HG02678 (cell line): ENCODE measurements at regions not wholly inside any gene's neighbourhood (a gene's known extent, or its start where the extent isn't known, plus 50 kb on each side); places are given as distances from the start of the nearest gene placed in this dataset.

Experiments used
- ATAC-seq: cut with Tn5 transposase; IDR thresholded peaks from one replicate; pipeline ENCODE4 v1.9.1; 2021; ENCODE audit warnings: mild to moderate bottlenecking, moderate library complexity; ENCODE audit not compliant: unreplicated experiment

DNA sequence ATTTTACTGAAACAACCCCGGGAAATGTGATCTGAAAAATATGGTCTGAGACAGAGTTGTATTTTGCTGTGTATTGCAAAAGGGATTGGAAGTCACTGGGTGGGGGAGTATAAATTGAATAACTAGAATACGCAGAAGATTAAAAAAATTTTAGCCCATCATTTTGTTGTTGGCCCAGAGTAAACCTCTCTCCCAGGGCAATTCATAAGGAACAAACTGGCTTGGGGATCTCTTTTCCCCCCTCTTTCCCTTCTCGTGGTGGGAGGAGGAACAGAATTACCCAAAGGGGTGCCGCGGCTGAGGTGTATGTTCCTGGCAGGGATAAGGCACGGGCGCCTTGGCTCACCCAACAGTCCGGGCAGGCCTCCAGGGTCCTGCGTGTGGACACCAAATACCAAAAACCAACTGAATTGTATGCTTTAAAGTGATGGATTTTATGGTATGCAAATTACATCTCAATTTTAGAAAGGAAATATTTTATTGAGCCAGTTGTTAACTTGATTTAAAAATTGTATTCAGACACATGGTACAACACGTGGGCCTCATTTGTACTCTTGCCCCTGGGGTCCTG is 121.2 kb upstream of the SPRED2 start:
- ATAC-seq = no peak

DNA sequence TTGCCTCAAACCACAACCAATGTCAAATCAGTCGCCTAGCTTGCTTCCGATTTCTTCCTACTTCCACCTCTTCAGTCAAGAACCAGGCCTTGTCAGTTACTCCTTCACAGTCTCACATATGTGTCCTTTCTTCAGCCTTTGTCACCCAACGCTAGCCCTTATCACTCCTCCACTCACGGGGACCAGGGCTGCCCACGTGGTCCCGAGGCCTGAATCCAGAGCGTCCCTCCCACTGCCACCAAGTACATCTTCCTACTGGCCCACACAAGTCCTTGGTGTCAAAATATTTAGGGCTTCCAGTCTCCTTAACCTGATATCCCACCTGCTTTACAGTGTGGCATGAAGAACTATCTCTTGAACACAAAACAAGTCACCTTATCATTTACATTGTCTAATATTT is 119.1 kb upstream of the SPRED2 start:
- ATAC-seq = no peak

DNA sequence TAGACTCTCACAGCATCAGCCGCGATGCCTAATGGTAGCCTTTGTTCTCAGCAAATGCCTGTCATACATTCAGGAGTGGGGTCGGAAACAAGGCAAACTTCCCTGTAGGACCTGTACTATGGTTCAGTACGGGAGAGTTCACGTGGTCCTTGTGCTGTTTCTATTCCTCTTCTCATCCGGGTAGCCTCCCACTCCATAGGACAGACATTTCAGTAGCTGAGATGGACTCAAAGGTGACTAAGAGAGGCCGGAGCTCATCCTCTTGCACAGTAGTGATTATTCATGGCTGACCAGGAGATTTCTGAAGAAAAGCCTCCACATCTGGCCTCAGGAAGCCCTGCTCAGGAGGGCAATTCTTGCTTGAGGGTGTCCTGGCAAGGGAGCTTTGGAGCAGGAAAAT is 117.8 kb upstream of the SPRED2 start:
- no peak for ATAC-seq

DNA sequence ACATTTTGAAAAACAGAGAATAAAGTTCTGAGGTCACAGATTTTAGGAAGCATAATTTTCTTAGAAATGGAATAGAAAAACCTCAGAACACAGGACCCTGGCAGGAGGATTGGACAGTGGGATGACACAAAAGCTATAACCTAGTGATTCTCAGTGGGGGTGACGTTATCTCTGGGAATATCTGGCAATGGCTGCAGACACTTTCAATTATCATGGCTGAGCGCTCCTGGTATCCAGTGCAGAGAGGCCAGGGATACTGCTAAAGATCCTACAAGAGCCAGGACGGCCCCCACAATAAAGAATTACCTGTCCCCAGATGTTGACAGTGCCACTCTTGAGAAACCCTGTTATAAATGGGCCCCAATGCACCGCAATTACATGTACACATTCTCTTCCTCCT is 117.2 kb upstream of the SPRED2 start:
- no peak for ATAC-seq

DNA sequence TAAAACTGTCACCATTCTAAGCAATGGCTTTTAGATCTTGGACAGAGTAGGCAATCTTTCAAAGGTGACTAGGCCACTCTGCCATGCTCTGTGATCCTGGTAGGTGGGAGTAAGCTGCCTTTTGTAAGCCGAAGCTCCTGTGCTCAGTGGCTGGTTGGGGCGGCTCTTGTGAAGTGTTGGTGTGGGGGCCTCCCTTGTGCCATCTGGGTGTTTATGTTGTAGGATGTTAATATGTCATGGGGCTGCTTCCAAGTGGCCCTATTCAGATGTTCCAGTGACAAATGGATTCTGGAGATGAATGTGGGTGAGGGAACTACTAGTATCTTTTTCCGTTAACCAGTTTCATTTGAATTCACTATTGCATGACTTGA is 116.8 kb upstream of the SPRED2 start:
- ATAC-seq = no peak

DNA sequence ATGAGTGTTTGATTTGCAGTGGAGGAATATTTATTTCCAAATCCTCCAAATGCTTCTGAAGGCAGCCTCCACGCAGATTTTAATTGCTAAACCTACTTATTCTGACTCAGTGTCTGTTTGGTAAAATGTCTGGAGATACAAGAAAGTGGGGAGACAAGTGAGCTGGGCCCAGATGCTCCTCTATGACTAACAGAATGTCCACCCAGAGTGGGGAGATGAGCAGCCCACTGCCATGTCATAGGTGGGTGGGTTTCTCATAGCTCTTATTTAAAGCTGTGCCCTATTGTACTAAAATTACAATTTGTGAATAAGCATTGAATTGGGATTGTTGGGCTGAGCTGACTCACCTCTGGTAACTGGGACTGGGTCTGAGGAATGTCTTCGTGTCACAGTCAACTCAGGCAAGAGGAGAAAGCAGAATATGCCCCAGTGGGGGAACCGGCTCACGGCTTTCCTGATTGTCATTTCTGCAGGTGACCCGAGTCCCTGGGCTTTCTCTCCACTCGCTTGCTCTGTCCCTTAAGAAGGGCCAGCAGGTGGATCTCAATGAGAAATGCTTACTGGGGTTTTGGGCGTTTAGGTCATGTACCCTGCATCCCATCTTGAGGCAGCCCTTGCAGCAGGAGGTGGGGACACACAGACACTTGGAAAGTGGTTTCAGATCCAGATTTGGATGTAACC is 116.3 kb upstream of the SPRED2 start:
- no peak for ATAC-seq

DNA sequence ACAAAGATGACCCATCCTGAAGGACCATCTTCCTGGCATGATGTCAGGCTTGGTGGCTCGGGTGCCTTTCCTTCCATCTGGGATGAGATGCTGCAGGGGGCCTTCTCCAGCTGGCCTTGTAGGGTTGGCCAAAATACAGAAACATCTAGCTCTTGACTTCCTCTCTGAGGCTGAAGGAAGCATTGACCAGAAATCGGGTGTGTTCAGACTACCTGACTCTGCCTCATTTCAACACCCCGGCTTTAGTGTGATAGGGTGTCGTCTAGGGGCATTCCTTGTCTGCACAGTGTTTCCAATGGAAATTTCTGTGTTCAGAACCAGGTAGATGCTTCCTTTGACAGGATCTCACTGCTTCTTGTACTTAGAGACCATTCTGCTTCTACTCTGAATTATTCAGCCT is 115.7 kb upstream of the SPRED2 start:
- ATAC-seq = no peak

DNA sequence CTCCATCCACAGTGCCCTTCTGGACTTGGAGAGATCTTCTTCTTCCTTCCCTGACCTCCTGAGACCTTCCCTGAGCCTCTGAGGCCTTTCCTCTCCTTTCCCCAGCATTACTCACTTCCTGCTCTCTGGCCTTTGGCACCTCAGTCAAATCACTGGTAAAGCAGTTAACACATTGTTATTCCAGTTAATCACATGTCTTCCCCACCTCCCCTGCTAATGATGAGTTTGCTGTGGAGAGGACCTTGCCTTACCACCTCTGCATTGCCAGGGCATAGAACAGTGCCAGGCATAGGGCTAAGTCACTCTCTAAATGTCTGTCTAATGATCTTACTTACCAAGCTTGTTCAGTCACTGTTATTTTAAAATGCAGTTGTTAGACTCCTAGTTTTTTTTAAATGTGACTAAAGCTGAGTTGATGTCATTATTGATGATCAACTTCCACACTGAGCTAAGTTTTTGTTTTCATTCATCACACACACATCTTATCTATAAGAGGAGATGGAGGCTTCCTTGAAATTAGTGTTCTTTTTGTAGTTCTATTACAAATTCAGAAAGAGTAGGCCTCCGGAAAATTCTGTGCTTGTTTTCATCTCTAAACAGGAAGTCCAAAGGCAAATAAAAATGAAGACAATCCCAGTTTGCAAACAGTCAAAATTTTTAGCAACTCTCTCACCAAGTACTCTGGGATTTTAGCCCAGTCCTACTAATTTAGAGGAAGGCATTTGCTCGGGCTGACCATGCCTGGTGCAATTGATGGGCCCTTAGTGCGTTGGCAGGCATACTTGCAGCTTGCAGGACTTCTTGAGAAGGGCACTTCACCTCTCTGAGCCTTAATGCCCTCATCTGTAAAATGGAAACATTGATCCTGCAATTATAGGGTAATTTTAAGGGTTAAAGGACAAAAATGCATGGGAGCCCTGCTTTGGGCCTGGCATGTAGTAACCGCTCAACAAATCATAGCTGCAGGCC is 113.7 kb upstream of the SPRED2 start:
- no peak for ATAC-seq

DNA sequence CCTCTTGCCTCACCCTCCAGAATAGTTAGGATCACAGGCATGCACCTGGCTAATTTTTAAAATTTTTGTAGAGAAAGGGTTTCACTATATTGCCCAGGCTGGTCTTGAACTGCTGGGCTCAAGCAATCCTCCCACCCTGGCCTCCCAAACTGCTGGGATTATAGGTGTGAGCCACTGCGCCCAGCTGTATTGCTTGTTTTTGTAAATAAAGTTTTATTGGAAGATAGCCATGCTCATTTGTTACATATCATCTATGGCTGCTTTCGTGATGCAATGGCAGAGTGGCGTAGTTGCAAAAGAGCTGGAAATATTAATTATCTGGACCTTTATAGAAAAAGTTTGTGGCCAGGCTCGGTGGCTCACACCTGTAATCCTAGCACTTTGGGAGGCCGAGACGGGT is 109.4 kb upstream of the SPRED2 start:
- no peak for ATAC-seq

DNA sequence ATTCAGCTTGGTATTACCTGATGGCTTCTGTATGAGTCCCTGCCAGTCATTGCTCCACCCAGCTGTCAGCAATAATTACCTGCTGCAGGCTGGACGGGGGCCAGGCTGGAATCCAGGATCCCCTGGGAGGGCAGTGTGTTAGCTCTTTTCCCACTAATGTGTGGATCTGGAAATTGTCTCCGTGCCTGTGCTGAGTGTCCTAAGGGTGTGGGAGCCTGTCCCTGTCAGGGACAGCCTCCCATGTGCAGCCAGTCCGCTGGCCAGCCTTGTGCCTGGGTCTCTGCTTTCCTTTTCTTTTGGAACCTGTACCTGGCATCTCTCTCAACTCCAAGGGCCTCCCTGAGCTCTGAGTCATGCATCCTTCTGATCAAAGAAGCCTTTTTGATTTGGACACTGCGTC is 107.2 kb upstream of the SPRED2 start:
- ATAC-seq = no peak

DNA sequence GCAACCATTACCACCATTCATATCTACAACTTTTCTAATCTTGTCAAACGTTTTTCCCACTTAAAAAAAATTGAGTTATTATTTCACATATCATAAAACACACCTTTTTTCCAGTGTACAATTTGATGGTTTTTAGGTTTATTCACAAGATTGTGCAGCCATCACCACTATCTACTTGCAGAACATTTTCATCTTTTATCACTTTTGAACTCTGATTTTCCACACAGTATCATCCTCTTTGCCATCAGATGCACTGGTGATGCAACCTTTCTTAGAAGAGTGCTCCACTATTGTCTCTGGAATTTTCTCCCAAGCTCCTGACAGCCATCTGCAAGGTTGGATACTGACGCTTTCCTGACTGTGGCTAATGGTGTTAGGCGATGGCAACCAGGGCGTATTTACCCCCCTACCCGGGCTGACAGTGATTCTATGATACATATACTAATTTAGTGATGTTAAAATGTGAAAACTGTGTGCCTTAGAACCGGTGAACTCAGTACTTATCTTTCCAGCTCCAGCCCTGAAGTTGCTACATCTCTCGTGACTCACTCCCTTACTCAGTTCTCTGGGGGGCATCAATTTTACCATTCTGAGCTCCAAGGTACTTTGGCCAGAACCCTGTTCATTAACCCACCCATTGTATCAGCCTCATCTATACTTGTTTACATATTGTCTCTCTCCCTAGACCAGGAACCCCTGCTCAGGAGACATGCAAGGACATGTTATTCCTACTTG is 105.4 kb upstream of the SPRED2 start:
- ATAC-seq = no peak

DNA sequence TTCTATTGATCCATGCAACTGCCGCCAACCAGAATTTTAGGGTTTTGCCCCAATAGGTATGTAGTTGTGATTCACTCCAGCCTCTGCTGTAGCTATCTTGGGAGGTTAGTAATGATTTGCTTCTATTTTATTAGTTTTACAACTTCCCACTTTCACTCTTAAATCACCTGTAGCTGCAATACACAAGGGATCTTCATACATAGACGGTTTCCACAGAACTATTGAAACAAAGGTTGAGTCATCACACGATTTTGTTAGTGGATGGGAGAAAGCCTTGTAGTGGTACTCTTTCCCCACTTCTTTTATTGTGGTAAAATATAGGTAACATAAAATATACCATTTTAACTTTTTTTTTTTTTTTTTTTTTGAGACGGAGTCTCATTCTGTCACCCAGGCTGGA is 104.2 kb upstream of the SPRED2 start:
- ATAC-seq = peak; percentile 91

DNA sequence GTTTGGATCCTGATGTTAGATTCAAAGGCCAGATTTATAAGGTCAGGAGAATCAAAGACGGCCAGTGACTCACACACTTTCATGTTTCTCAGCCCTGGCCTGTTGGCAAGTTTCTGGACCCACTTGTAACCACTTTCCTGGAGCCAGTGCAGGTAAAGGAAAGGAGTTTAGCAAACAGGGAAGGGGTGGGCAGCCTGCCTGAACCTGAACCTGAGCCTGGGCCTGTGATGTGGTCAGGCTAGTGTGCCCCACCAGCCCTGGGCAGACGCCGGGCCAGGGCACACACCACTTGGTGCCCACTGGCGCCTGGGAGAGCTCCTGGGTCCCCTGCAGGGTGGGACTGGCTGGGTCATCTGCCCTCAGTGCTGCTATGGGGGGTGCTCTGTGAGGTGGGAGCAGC is 100.5 kb upstream of the SPRED2 start:
- ATAC-seq = no peak

DNA sequence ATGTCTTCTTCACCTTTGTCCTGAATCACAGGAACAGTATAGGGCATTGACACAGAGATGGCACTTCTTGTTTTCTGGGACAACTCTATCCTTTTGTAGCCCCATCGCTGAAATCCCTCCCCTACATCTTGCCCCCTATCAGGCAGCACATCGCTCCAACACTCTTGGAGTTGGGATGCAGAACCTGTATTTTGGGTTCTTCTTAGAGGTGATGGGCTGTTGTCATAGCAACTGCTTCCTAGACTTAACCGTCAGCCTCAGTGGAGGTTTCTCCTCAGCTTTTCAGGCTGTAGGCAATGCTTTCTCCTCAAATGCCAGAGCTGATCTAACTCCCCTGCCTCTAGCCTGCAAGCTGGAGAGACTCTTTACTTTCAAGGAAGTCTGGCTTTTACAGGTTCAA is 99.9 kb upstream of the SPRED2 start:
- ATAC-seq = no peak

DNA sequence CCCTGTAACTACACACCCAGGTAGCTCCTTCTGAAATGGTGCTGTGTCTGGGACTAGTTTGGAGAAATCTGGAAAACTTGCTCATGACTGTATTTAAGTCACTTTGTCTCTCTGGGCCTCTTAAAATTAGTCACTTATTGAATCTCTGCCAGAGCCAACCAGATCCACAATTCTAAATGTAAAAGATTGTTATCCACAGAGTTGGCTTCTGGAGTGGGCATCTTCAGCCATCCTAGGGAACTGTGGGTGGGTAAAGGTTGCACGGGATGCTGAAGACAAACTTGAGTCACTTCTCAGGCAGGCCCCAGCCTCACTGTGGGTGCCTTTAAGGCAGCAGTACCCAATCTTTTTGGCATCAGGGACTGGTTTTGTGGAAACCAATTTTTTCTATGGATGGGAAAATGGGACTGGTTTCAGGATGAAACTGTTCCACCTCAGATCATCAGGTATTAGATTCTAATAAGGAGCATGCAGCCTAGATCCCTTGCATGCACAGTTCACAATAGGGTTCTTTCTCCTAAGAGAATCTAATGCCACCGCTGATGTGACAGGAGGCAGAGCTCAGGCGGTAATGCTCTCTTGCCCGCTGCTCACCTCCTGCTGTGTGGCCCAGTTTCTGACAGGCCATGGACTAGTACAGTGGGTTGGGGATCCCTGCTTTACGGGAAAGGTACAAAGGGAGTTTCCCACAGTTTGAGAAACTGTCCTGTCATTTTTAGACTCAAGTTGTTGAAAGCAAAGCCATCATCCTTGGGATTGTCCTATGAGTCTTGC is 98.3 kb upstream of the SPRED2 start:
- ATAC-seq = no peak

DNA sequence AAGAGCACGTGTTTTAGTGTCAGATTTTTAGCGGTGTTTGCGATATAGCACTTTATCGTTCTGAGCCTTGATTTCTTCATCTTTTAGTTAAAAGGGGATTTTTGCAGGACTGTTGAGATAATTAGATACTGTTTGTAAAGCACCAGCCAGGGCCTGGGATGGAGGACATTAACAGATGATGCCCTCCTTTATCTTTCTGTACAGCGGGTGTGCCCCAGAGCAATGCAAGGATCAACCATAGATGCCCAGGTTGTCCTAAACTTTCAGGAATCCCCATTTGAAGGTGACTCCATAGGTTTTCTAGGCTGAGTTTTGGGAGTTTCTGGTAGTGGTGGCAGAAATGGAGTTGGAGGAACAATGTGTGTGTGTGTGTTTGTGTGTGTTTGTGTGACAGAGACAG is 97.0 kb upstream of the SPRED2 start:
- no peak for ATAC-seq

DNA sequence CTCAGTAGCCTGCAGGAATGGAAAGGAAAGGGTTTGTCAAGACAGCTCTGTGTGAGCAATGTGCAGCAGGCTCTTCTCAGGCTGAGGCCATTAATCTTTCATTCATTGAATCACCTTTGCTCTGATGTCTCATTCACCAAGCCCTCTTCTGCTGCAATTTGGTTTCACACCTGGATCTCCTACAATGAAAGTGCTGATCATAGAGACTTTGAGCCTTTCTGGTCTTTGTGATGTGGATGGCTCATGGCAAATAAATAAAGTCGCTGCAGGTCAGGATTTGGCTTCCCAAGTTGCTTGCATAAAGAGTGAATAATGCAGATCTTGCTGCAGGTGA is 95.8 kb upstream of the SPRED2 start:
- ATAC-seq = no peak

DNA sequence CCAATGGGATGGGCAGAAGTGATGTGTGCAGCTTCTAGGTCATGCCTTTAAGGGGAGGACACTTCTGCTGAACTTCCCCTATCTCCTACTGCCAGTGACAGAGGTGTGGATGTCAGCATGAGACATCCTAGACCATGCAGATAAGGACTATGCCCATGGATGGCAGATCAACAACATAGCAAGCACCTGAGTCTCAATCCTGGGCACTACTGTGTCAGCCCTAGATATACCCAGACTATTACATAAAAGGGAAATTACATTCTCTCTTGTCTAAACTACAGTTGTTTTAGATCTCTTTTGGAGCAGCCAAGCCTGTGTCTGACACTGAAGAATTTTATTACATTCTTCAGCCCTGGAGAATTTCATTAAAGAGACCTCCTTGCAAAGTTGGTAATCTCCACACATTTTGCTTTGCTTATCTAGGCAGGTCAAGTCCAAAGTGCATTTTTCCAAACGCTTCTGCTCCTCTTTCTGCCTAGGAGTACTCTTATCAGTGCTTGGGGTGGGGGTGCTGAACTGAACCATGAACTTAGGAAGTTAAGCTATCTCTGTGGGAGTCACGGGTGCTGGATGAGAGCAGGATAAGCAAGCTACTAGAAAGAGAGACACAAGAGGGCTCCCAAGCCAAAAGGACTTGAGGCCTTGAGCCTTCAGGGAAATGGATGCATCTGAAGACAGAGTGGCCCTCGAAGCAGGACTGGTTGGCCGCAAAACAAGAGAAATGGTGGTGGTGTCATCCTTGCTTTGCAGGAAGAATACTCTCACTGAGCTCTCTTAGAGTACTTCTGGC is 95.2 kb upstream of the SPRED2 start:
- no peak for ATAC-seq

DNA sequence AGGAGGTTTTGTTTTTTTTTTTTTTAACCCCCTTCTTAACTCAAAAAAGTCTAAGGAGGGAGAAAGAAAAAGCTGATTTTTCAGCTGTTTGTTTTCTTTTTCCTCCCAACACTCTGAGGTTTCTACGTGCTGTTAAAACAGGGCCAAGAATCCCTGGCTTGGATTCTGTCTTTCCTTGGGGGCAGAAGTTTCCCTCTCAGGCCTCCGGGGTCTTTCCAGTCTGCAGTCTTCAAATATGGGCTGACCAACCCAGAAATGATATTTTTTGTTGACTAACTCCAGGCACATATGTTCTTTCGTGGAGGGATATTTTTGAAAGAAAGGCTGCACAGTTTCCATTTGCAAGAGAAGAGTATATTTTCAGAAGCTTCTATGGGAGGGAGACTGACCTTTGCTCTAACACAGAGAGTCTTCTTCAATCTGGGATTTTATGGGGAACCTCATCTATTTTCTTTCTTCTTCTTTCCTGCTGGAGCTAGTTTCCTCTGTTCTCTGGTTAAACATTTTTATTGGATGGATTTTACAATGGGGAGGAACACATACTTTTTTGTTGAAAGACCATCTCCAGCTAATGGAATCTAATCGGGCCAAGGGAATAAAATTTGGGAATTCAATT is 93.3 kb upstream of the SPRED2 start:
- no peak for ATAC-seq

DNA sequence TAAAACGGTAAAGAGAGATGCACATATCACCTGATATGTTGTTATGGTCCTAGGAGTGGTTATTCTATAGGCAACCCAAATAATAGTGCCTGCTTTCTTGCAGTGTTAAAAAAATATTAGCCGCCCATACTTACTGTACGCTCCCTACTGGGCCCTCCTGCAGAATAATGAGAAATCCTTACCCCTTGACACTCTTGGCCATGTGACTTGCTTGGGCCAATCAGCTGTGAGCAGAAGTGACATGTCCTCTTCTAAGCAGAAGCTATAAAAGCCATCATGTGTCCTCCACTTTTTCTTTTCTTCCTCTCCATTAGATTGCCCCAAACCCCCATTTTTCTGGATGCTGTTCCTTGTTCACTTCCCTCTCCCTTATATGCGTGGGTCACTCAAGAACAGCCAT is 90.5 kb upstream of the SPRED2 start:
- ATAC-seq = no peak
